H9 (cell line): ENCODE measurements at regions not wholly inside any gene's neighbourhood (a gene's known extent, or its start where the extent isn't known, plus 50 kb on each side); places are given as distances from the start of the nearest gene placed in this dataset.

ENCODE experiments used
- DNase-seq: peaks from one replicate; pipeline ENCODE4 v3.0.0-alpha.2; 2017
- H2AFZ ChIP-seq: one replicate; pipeline ENCODE4 v1.6.1; 2013; ENCODE audit warnings: mild to moderate bottlenecking, low read length, control low read depth, moderate library complexity
- H2AK5ac ChIP-seq: 2 replicates; pipeline ENCODE4 v1.6.1; 2013; ENCODE audit warnings: low read length, control low read depth, mixed read lengths; ENCODE audit not compliant: insufficient read length
- H2BK120ac ChIP-seq: one replicate; pipeline ENCODE4 v1.6.1; 2013; ENCODE audit warnings: low read depth, mild to moderate bottlenecking, low read length, control low read depth, inconsistent platforms; ENCODE audit not compliant: poor library complexity, severe bottlenecking
- H2BK12ac ChIP-seq: 2 replicates; pipeline ENCODE4 v1.6.1; 2013; ENCODE audit warnings: low read length, control low read depth, mixed read lengths, low read depth; ENCODE audit not compliant: insufficient read length
- H2BK15ac ChIP-seq: 2 replicates; pipeline ENCODE4 v1.6.1; 2013; ENCODE audit warnings: low read depth, low read length, control low read depth
- H2BK20ac ChIP-seq: one replicate; pipeline ENCODE4 v1.6.1; 2013; ENCODE audit warnings: low read depth, mild to moderate bottlenecking, low read length, control low read depth, inconsistent platforms; ENCODE audit not compliant: poor library complexity, severe bottlenecking
- H2BK5ac ChIP-seq: 2 replicates; pipeline ENCODE4 v1.6.1; 2013; ENCODE audit warnings: low read length, control low read depth, mixed read lengths; ENCODE audit not compliant: insufficient read length
- H3K14ac ChIP-seq: 2 replicates; pipeline ENCODE4 v1.6.1; 2013; ENCODE audit warnings: low read length, control low read depth; ENCODE audit not compliant: insufficient read depth
- H3K18ac ChIP-seq: 2 replicates; pipeline ENCODE4 v1.6.1; 2013; ENCODE audit warnings: low read depth, mild to moderate bottlenecking, mixed read lengths, low read length, control low read depth; ENCODE audit not compliant: insufficient read length
- H3K23ac ChIP-seq: 2 replicates; pipeline ENCODE4 v1.6.1; 2013; ENCODE audit warnings: low read length, control low read depth, mixed read lengths, low read depth; ENCODE audit not compliant: insufficient read length
- H3K23me2 ChIP-seq: 2 replicates; pipeline ENCODE4 v1.6.1; 2013; ENCODE audit warnings: low read depth, mild to moderate bottlenecking, mixed read lengths, low read length, control low read depth; ENCODE audit not compliant: insufficient read length, poor library complexity, severe bottlenecking
- H3K27ac ChIP-seq: 2 replicates; pipeline ENCODE4 v1.5.1; 2013; ENCODE audit warnings: low read length, control low read depth, mixed read lengths, low read depth; ENCODE audit not compliant: insufficient read length
- H3K27me3 ChIP-seq: 2 replicates; pipeline ENCODE4 v1.6.1; 2013; ENCODE audit warnings: low read length, control low read depth, inconsistent platforms; ENCODE audit not compliant: insufficient read depth
- H3K4ac ChIP-seq: 2 replicates; pipeline ENCODE4 v1.6.1; 2013; ENCODE audit warnings: low read depth, mild to moderate bottlenecking, control low read depth, inconsistent platforms, low read length, moderate library complexity
- H3K4me1 ChIP-seq: 2 replicates; pipeline ENCODE4 v1.6.1; 2013; ENCODE audit warnings: low read length, control low read depth, inconsistent platforms; ENCODE audit not compliant: insufficient read depth
- H3K4me2 ChIP-seq: 2 replicates; pipeline ENCODE4 v1.6.1; 2013; ENCODE audit warnings: low read length, control low read depth, mixed read lengths; ENCODE audit not compliant: insufficient read length, insufficient read depth
- H3K56ac ChIP-seq: 2 replicates; pipeline ENCODE4 v1.6.1; 2013; ENCODE audit warnings: low read depth, mild to moderate bottlenecking, mixed read lengths, low read length, control low read depth; ENCODE audit not compliant: insufficient read length
- H3K79me1 ChIP-seq: 2 replicates; pipeline ENCODE4 v1.6.1; 2013; ENCODE audit warnings: low read depth, mild to moderate bottlenecking, moderate library complexity, low read length, control low read depth, inconsistent platforms; ENCODE audit not compliant: insufficient read depth, poor library complexity, severe bottlenecking
- H3K79me2 ChIP-seq: 2 replicates; pipeline ENCODE4 v1.6.1; 2013; ENCODE audit warnings: low read length, control low read depth, inconsistent platforms; ENCODE audit not compliant: insufficient read depth
- H3K9ac ChIP-seq: 2 replicates; pipeline ENCODE4 v1.6.1; 2013; ENCODE audit warnings: low read length, control low read depth, mixed read lengths; ENCODE audit not compliant: insufficient read length; ENCODE audit errors: extremely low read depth
- H3K9me3 ChIP-seq: one replicate; pipeline ENCODE4 v1.6.1; 2013; ENCODE audit warnings: low read depth, low read length, inconsistent platforms; ENCODE audit not compliant: control insufficient read depth
- H3T11ph ChIP-seq: one replicate; pipeline ENCODE4 v1.6.1; 2013; ENCODE audit warnings: mild to moderate bottlenecking, low read length, control low read depth, inconsistent platforms
- H4K20me1 ChIP-seq: one replicate; pipeline ENCODE4 v1.6.1; 2013; ENCODE audit not compliant: control insufficient read depth, insufficient read length, insufficient read depth
- H4K5ac ChIP-seq: 2 replicates; pipeline ENCODE4 v1.6.1; 2013; ENCODE audit warnings: low read depth, mild to moderate bottlenecking, mixed read lengths, low read length, control low read depth; ENCODE audit not compliant: insufficient read length
- H4K8ac ChIP-seq: replicated peaks from 2 replicates; pipeline ENCODE4 v1.6.1; 2013; ENCODE audit warnings: low read length, control low read depth, mixed read lengths, low read depth; ENCODE audit not compliant: insufficient read length
- H4K91ac ChIP-seq: 2 replicates; pipeline ENCODE4 v1.6.1; 2013; ENCODE audit warnings: low read depth, mild to moderate bottlenecking, moderate library complexity, mixed read lengths, low read length, control low read depth; ENCODE audit not compliant: insufficient read length
- H3K27ac Mint-ChIP-seq, 3 experiments: 2 replicates in 2 of 3; 3 replicates in 1 of 3; pipeline ENCODE4 v1.8.0; 2020 to 2021; ENCODE audit warnings: mixed read lengths in 3 of 3, mild to moderate bottlenecking in 1 of 3, moderate library complexity in 1 of 3
- H3K27me3 Mint-ChIP-seq: 2 replicates; pipeline ENCODE4 v1.8.0; 2021; ENCODE audit warnings: low read depth, mild to moderate bottlenecking, moderate library complexity, mixed read lengths
- H3K36me3 Mint-ChIP-seq, 3 experiments: 2 replicates in 2 of 3; 3 replicates in 1 of 3; pipeline ENCODE4 v1.8.0; 2020 to 2021; ENCODE audit warnings: low read depth in 3 of 3, mixed read lengths in 3 of 3; ENCODE audit not compliant: insufficient read depth in 1 of 3
- H3K4me1 Mint-ChIP-seq, 2 experiments: 2 replicates each; pipeline ENCODE4 v1.8.0; 2020; ENCODE audit warnings: mixed read lengths in 2 of 2
- H3K4me3 Mint-ChIP-seq, 2 experiments: 2 replicates in 1 of 2; 3 replicates in 1 of 2; pipeline ENCODE4 v1.8.0; 2020 to 2021; ENCODE audit warnings: mild to moderate bottlenecking in 2 of 2, mixed read lengths in 2 of 2, moderate library complexity in 1 of 2
- H3K9me3 Mint-ChIP-seq, 2 experiments: 2 replicates in 1 of 2; 3 replicates in 1 of 2; pipeline ENCODE4 v1.8.0; 2020; ENCODE audit warnings: mild to moderate bottlenecking in 2 of 2, mixed read lengths in 2 of 2, moderate library complexity in 1 of 2
- CTCF ChIP-seq: fragments of 200-600 bp; sonication (generic); conservative IDR thresholded peaks from 3 replicates; pipeline ENCODE4 v1.8.0; 2021; ENCODE audit warnings: antibody characterized with exemption, mild to moderate bottlenecking
- WGBS: extraction: QIAGEN DNeasy Blood & Tissue Kit; methylation state at CpG from one replicate; pipeline ENCODE4 v1.1.7; 2013; ENCODE audit warnings: missing lambda C conversion rate, low lambda C conversion rate, mixed read lengths; ENCODE audit not compliant: insufficient read length; ENCODE audit errors: extremely low coverage; 5-methylcytosine and 5-hydroxymethylcytosine counted together

DNA sequence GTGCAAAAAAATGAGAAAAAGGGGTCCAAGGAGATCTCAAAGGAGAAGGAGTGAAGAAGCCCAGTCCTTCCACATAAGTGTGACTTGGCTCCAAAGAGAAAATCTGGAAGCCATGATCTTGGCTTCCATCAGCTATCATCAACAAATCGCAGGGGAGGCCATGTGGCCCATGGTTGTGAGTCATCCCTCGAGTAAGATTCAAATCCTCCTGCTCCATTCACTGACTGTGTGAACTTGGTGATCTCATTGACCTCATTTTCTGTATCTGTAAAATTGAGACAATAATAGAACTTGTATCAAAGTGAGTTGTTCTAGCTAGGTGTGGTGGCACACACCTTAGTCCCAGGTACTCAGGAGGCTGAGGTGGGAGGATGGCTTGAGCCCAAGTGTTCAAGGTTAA is 79.1 kb upstream of the OLIG2 start:
- no peak overlapping the region for H2BK20ac ChIP-seq
- no peak overlapping the region for H3K18ac ChIP-seq
- no peaks in the 10 kb centered on the region for H3K79me1 ChIP-seq
- H3K23ac ChIP-seq: no peak overlapping the region
- no peaks in the 10 kb centered on the region for H4K20me1 ChIP-seq
- no peaks in the 10 kb centered on the region for H3K4me1 ChIP-seq
- Mint-ChIP-seq H3K27ac (no peak overlapping the region), H3K4me1 (peaks cover 25% of the 10 kb centered on the region in 2 experiments), H3K36me3 (no peaks in the 10 kb centered on the region), H3K4me3 (no peak overlapping the region), H3K9me3 (no peaks in the 10 kb centered on the region), H3K27me3 (peaks cover 6% of the 10 kb centered on the region; the same call in 1 of the 2 replicates)
- H2BK120ac ChIP-seq: no peak overlapping the region
- no peak overlapping the region for H3T11ph ChIP-seq
- H3K9me3 ChIP-seq: no peaks in the 10 kb centered on the region
- no peak overlapping the region for H2BK15ac ChIP-seq
- H3K14ac ChIP-seq: no peak overlapping the region
- no peak overlapping the region for H2AFZ ChIP-seq
- no peak overlapping the region for H3K4me2 ChIP-seq
- H3K79me2 ChIP-seq: no peaks in the 10 kb centered on the region
- no peak for TF ChIP-seq CTCF
- H2BK12ac ChIP-seq: no peak overlapping the region
- no peak overlapping the region for H2AK5ac ChIP-seq
- H3K56ac ChIP-seq: no peak overlapping the region
- H2BK5ac ChIP-seq: no peak overlapping the region
- DNase-seq: no peak
- no peak overlapping the region for H4K8ac ChIP-seq
- H3K27me3 ChIP-seq: no peaks in the 10 kb centered on the region
- H4K5ac ChIP-seq: no peak overlapping the region
- no peak overlapping the region for H3K4ac ChIP-seq
- H3K27ac ChIP-seq: no peak overlapping the region
- no peak overlapping the region for H3K9ac ChIP-seq
- H4K91ac ChIP-seq: no peak overlapping the region
- no CpG with 5 or more reads among the region's 2 CpGs for WGBS
- H3K23me2 ChIP-seq: no peaks in the 10 kb centered on the region
